Loucy (cell line): ENCODE measurements at regions not wholly inside any gene's neighbourhood (a gene's known extent, or its start where the extent isn't known, plus 50 kb on each side); places are given as distances from the start of the nearest gene placed in this dataset.

Experiments
- EZH2phosphoT487 ChIP-seq: fragments of 200-600 bp; IDR thresholded peaks from 2 replicates; pipeline ENCODE4 v1.6.1; 2018; ENCODE audit warnings: antibody characterized with exemption, mild to moderate bottlenecking, moderate library complexity, borderline replicate concordance
- TF ChIP-seq, protein P1 (sequence below): fragments of 200-600 bp; sonication (generic); conservative IDR thresholded peaks from 2 replicates; pipeline ENCODE4 v1.5.1; 2014; ENCODE audit warnings: mild to moderate bottlenecking, antibody characterized with exemption, low read length

GRCh38 chr4:79678472-79679202, 270.6 kb upstream of the GK2 start:
- TF ChIP-seq, protein P1, sequence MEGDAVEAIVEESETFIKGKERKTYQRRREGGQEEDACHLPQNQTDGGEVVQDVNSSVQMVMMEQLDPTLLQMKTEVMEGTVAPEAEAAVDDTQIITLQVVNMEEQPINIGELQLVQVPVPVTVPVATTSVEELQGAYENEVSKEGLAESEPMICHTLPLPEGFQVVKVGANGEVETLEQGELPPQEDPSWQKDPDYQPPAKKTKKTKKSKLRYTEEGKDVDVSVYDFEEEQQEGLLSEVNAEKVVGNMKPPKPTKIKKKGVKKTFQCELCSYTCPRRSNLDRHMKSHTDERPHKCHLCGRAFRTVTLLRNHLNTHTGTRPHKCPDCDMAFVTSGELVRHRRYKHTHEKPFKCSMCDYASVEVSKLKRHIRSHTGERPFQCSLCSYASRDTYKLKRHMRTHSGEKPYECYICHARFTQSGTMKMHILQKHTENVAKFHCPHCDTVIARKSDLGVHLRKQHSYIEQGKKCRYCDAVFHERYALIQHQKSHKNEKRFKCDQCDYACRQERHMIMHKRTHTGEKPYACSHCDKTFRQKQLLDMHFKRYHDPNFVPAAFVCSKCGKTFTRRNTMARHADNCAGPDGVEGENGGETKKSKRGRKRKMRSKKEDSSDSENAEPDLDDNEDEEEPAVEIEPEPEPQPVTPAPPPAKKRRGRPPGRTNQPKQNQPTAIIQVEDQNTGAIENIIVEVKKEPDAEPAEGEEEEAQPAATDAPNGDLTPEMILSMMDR = no peak
- TF ChIP-seq EZH2phosphoT487 = no peak
